Islet precursor cell (in vitro differentiated cells): ENCODE measurements at regions not wholly inside any gene's neighbourhood (a gene's known extent, or its start where the extent isn't known, plus 50 kb on each side); places are given as distances from the start of the nearest gene placed in this dataset.
A peak's percentile ranks its signal among the peaks of the same experiment; 100 is the strongest.

ENCODE experiments used
- DNase-seq: peaks from one replicate; pipeline ENCODE4 v3.0.0-alpha.2; 2018

DNA sequence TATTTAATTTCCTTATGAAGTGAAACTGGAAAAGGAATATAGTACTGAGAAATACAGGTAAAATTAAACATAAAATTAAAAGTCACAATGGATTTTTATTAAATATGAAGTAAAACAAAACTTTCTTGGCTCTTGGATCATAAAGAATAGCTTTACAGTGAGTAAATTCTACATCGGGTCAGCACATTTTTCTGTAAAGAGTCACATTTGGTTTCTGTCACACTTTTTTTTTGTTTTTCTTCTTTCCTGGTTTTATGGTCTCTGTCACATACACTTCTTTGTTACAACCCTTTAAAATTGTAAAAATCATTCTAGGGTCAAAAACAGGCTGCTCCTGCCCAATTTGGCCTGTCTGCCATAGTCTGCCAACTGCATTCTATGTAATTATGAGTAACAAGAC, 254.4 kb upstream of the POU3F2 start:
- no peak for DNase-seq

GRCh38 chr6:98581705-98582104, 252.7 kb upstream of the POU3F2 start:
- no peak for DNase-seq

- DNase-seq: no peak
Observed at GRCh38 chr6:98583506-98583905, 250.9 kb upstream of the POU3F2 start.

DNA sequence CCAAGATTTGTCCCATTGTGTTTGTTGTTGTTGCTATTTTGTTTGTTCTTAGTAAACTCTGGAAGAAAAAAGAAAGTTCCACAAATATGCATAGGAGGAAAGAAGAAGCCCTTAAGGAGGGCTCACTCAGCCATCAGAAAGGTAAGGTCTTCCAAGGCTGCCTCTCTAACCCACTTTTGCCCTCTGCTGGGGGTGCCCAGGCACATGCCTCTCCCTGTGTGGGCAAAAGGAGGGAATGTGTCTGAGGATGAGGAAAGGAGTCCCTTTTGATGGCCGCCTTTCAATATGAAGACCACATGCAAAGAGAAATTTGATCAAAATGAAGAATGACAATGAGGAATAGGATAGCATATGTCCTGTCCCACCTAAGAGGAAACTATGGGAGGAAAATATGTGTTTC, 248.2 kb upstream of the POU3F2 start:
- no peak for DNase-seq

DNA sequence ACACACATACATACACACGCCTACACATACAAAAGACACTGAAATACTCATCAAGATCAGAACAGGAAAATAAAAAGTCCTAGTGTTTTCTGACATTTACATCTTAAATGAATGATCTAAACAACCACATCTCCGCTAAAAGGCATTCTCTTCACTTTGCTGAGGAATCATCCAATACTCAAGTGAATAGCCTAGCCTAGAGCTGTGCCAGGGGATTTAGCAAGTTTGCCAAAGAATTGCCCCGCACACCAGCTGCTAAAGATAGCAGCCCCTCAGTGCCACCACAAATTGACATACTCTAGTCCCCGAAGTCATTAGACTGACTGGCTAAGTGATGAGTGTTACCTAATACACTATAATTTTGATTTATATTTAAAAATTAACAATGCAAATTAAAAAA, 246.8 kb upstream of the POU3F2 start:
- no peak for DNase-seq

DNA sequence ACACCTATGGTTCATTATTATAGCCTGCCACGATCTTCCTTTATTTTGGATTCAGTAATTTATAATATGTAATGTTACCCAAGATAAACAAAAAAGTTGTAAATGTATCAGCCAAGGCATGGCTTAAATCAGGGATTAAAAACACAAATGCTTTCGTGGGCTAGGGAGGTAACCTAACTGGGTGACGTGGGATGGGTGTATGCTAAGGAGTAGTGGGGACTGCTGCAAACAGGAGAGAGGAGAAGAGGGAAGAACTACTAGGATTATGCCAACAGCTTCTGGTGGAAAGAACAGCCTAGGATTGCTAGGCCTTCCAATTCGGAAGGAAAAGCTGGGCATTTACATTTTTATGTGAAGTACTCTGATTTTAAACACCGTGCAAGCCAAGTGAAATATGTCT, 244.8 kb upstream of the POU3F2 start:
- DNase-seq: no peak

DNA sequence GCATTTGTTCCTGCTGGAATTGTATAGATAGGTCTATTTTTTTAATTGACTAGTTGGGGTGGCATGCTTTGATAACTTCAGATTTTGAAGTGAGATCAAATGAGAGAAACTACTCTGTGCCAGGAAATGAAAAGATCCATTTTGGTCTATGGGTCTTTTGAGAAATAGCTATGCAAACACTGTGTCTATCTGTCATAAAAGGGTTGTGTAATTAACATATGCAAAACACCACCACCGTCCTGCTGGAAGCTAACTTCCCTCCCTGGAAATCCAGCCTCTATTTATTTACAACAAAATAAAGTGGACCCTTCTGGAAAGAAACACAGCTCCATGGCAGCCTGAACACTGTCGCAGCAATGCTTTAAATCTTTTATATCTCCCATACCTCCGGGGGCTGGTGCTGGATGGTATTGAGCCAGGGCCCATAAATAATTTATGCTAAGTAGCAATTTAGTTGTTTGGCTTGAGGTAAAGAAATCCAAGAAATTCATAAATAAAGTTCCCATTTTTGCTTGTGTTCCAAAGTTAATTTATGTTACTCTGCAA, 244.2 kb upstream of the POU3F2 start:
- no peak for DNase-seq

- no peak for DNase-seq
Observed at GRCh38 chr6:98590997-98591396, 243.4 kb upstream of the POU3F2 start.

DNA sequence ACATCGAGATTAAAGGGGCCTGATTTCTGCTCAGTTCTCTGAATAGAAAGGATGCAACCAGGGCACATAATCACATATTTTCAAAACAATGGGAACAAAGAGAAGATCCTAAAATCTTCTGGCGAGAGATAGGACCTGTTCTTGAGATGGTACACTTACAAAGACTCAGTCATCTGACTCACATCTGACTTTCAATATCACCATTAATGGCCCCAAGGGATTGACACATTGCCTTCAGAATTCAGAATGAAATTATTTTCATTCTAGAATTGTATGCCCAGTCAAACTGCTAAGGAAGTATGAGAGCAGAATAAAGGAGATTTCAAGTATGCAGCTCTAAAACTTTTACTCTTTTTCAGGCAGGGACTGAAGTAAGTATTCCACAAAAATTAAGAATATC, 240.7 kb upstream of the POU3F2 start:
- no peak for DNase-seq

DNA sequence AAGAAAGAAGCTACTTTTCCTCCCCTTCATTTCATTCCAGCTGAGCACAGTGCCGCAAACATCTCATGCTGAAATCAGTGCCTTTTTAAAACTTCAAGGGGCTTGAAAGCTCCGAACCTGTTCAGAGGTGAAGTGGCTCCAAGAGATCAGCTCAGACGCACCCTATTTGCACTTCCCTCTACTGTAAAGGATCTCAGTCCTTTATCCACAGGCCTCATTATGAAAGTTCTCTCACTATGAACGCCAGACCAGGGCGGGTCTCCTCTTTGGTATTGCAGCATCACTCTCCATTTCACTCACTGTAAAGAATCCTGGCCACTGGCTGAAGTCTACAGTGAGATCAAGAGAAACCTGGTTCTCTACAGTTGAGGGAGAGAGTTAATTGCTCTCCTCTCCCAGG, 232.7 kb upstream of the POU3F2 start:
- DNase-seq: no peak

DNA sequence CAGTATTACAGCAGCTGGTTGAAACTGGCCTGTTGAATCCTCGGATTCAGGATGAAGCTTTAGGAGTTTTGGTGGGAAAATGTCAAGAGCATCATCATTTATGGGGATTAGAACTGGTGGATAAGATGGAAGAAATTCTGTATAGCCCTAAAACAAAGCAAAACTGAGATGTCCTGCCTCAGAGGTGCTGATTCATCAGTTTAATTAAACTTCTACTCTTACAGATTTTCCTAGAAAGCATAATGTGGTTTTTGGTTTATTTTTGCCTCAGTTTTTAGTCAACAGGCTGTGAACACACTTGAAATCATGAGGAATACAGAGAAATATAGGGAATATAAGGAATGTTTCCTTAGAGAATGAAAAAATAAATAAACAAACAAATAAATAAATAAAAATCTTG, 228.7 kb upstream of the POU3F2 start:
- DNase-seq: no peak

DNA sequence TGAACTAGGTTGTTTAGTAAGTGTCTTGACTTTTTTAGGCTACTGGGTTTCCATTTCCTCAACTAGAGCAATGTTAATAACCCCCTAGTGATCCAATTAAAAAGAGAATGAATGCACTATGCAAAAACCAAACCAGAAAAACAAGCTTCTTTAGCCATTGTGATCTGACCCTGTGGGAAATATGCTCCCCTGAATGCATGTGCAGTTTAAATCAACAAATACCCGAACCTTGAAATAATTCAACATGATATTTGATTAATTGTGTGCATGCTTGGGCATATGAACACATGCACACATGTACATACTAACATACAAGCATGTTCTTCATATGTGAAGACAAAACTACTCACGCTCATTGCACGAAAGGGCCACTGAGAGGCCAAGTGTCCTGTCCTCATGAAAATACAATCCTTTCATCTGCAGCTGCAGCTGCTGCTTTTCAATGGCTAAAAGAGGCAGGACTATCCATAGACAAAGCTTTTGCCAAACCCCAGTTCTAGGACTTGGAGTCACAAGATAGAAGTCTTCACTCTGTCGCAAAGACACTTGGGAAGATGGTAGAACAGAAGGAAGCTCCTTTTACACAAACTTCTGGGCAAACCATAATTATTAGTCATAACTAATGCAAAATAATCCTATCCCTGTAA, 207.1 kb upstream of the POU3F2 start:
- no peak for DNase-seq

DNA sequence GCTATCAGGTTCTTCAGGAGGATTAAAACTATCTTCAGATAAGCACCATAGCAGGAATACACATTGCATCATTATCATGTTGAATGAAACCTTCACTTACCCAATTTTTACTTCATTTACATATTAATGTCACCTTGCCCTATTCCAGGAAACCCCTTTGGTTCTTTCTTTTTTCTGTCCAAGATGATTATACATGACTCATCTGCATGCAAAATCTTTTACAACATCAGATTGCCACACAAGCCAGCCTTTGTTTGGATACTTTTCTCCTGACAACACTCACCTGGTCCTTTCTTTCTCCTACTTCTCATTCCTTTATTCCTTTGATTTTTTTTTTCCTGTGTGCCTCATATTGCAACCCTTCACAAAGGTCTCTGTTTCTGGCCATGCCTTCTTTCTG, 200.5 kb upstream of the POU3F2 start:
- no peak for DNase-seq

DNA sequence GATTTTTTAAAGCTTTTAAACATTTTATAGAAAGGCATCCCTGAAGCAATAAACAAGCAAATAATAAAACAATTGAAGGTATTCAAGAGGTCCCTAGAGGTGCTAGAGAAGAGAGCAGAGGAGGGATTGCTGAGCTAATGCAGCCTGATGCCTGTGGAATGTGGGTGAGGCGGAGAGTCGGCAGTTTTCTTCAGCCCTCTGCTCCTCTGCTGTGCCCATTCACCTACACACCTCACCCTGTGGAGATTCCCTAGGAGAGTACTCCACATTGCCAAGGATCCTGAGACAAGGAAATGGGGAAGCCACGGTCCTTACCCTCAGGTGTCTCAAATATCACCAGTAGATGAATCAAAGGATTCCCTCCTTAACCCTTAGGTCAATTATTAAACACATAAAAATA, 199.8 kb upstream of the POU3F2 start:
- DNase-seq: peak; percentile 70

DNA sequence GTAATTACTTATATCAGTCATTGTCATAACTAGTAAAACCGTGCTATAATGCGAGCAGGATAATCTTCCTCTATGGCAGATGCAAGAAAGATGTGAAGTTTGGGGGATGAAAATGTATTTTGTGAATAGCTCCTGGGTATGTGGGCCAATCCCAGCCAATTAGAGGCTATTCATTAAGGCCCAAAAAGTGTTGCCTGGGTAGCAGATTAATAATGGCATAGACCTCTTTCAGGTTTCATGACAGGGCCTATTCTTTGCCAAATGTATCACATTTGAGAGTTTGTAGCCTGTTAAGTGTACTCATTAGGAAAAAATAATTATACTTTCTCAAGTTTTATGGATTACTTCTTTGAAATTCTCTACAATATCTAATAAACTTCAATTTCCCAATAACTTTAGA, 199.2 kb upstream of the POU3F2 start:
- DNase-seq: no peak

DNA sequence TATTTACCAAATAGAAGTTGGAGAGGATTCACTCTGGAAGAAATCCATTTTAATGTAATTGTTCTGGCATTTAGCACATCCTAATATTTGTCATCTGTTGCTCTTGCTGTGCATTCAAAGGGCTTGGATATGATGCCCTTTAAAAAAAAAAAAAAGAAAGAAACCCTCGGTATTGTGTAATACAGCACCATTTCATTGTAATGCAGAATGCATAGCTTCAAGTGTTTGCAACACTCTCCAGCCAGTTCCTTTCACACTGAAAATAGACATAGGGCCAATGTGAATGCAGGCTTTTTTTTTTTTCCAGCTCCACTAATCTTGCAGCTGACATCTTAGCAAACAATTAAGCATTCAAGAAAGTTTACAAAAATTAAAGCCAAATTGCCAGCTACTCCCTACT, 197.4 kb upstream of the POU3F2 start:
- DNase-seq: no peak

- DNase-seq: no peak
Observed at GRCh38 chr6:98639089-98639635, 195.2 kb upstream of the POU3F2 start.

DNA sequence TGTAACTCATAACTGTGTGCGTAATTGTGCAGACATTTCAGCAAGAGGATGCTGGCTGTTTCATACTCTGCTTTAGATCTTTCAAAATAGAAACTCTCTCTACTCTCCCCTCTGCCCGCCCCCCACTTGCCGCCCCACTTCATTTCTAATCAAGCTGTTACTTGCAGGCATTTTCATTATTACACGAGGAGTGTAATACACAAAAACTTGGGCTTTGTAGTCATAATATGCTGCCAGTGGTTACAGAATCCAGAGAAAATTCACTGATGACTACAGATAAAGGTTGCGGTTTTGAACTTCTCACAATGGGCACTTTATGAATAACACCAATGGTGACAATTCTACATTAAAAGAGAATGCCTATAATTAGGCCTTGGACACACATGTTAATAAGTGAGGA, 194.0 kb upstream of the POU3F2 start:
- no peak for DNase-seq

DNA sequence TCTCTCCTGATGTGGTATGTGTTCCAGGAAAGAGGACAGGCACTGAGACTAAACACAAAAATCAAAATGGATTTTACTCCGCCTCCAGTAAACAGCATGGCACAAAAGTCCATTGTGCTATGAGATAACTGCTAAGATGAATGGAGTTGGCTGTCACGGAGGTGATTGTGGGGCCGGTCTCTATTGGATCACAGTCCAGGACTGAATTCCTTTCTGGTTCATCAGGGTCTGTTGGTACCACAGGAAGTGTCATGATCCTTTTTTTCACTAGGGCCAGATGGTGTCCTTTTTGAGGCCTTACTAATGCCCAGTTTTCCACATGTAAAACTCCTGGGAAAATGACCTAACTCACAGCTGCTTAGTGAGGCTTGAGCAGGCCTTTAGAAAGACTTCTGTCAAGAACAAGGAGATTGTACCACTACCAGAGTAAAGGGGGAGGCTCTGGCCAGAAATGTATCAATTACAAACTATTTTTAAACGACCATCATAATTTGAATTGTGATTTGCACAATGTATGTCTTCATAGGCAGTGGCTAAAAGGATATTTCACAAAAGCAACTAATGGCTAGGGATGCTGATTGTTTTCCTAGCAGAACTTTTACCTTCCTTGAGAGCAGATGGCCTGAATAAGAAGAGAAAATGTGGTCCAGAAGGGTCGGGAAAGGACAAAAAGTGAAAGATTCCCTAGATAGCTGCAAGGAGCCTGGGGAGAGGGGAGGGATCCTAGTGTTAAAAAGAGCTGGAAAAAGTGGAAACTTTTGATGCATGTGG, 192.2 kb upstream of the POU3F2 start:
- peak; percentile 90 for DNase-seq

GRCh38 chr6:98644063-98644462, 190.3 kb upstream of the POU3F2 start:
- no peak for DNase-seq

DNA sequence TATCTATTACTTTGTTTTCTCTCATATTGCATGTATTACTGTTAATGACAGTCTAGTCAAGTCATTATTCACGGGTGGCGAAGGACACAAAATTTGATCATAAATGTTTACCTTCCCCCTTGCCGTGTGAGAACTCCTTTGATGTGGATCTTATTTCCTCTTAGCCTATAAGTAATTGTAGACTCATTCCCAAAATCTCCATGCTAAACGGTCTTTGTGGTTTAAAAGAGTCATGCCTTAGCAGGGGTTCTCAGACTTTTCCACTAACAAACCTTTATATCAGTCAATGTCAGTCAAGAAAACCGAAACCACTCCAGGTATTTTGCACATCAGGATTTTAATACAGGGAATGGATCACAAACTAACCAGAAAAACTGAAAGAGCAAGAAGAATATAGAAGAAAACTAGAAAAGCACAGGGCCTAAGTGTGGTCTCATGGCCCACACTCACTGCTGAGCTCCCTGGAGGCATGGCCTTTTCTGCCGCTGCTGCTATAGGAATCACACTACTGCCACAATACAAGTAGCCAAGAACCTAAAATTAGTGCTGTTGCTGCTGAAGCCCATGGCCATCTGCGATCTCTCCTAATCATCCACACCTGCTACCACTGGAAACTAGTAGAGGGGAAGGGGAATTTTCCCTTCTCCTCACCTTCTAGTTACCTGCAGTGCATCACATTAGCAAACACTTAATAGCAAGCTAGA, 186.0 kb upstream of the POU3F2 start:
- no peak for DNase-seq

- DNase-seq: no peak
Observed at GRCh38 chr6:98650941-98651340, 183.4 kb upstream of the POU3F2 start.

- DNase-seq: no peak
Observed at GRCh38 chr6:98653179-98653578, 181.2 kb upstream of the POU3F2 start.

GRCh38 chr6:98657764-98658163, 176.6 kb upstream of the POU3F2 start:
- DNase-seq: no peak
